HG03469 (cell line): ENCODE measurements at regions not wholly inside any gene's neighbourhood (a gene's known extent, or its start where the extent isn't known, plus 50 kb on each side); places are given as distances from the start of the nearest gene placed in this dataset.

Source experiments
- ATAC-seq: cut with Tn5 transposase; IDR thresholded peaks from one replicate; pipeline ENCODE4 v1.9.1; 2021; ENCODE audit warnings: mild to moderate bottlenecking, moderate library complexity, moderate number of reproducible peaks; ENCODE audit not compliant: unreplicated experiment

DNA sequence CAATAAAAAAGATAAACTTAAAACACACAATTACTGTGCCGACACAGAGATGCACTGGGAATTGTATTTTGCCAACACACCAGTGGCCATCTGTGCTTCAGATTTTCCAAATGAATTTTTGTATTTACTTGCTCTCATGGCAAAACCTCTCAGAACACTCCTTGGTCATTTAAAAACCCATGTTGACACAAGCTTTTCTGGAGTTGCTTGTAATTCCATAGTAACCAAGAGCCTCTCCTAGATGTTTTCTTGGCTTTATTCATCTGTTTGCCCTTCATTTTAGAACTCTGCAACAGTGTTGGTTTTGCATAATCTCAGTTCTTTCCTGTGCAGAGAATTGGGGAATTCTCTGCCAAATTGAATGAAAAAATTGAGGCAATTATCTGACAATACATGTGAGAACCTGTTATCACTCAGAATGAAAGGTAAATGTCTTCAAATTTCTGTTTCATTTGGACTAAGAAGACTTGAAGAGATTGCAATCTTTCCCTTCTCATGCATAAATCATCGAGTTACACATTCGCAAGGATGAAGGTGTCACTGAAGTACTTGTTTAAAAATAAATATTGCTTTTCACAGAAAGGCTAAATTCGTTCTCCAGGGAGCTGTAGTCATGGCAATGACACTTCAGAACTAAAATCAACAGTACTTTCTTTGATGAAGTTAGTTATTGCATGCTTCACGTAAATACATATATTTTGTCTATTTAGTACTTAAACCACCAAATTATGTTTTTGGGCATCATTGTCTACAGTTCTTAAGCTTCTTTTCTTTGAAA lies 301.8 kb upstream of the CTSO start:
- no peak for ATAC-seq

GRCh38 chr4:156252358-156252921 lies 298.8 kb upstream of the CTSO start:
- ATAC-seq, result no peak

DNA sequence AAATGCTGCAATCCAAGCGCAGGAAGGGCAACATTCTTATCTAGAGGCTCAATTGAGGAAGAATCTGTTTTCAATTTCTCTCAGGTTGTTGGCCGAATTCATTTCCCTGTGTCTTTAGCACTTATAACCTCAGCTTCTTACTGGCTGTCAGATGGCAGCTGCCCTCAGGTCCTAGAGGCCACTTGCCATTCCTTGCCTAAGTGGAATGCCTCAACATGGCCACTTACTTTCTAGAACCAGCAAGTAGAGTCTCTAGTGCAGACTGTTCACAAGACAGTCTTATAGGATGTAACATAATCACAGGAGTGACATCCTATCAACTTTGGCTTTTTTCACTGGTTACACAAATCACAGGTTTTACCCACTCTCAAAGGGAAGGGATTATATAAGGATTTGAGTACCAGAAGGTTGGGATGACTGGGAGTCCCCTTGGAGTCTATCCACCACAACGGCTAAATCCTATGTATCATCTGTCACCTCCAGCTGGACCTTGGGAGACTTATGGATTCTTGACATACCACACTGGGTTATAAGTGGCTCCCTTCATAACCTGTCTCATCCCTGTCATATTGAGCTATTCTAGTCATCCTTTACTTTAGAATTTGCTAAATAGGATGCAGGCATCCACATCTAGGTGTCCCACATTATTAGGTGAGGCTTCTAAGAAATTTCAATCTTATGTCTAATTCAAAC lies 297.9 kb upstream of the CTSO start:
- no peak for ATAC-seq

DNA sequence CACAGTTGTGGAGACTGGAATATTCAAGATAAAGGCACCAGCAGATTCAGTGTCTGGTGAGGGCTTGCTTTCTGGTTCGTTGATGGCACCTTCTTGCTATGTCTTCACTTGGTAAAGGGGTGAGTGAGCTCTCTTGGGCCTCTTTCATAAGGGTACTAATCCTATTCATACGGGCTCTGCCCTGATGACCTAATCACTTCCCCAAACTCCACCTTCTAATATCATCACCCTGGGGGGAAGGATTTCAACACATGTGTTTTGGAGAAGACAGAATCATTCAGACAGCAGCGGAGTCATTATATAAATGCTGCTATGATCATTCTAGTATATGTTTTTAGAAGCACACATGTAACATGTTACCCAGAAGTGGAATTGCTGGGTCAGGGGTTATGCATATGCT lies 295.3 kb upstream of the CTSO start:
- no peak for ATAC-seq

DNA sequence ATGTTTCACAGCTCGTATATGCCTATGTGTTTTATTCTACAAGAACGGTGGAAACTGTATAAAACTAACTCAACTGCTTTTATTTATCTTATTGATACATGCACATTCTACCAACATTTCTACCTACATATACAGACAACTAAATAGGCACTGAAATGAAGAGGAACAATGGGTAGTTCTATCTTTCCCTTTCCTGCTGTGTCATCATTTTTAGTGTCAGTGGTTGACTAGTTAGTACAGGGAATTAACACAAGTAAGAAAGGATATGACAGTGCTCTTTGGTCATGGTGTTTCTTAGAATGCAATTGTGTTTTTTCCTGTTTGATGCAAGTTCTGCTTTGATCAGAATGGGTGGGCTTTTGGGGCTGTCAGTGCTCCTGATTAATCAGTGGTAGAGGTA lies 293.8 kb upstream of the CTSO start:
- no peak for ATAC-seq

GRCh38 chr4:156243015-156243414 lies 289.3 kb upstream of the CTSO start:
- ATAC-seq, result no peak

DNA sequence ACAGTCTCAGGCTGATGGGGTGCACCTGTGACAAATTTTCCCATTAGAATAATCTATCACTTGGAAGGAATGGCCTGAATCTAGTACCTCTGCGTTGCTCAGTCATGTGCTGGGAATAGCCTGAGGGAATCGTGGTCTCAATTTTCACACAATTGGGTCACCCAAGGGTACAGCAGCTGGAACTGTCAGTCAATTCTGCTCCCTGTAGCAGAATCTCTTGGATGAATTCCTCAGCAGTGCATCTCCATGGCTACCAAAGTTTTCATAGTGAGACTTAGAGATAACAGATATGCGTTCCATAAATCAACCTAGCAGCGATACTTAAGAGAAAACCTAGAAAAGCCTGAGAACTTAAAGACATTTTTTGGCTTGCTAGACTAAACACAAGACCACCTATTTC lies 288.7 kb upstream of the CTSO start:
- no peak for ATAC-seq

- no peak for ATAC-seq
Measured at GRCh38 chr4:156241896-156242295, 288.2 kb upstream of the CTSO start.

DNA sequence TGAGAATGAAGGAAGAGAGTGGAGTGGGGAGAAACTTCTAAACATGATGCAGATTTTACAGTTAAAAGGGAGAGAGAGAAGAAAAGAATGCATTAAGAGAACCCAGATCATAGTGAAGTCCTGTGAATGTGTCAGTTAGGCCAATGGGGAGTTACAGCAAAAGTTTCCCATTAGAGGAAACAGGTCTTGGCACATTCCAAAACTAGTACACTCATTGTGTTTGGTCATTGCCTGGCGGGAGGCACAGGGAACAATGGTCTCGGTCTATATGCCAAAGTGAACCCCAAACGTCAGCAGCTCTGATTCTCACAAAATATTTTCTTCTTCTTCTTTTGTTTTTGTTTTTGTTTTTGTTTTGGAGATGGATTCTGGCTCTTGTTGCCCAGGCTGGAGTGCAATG lies 284.5 kb upstream of the CTSO start:
- ATAC-seq, result no peak

GRCh38 chr4:156237231-156237630 lies 283.6 kb upstream of the CTSO start:
- ATAC-seq, result no peak

- no peak for ATAC-seq
Measured at GRCh38 chr4:156230176-156230575, 276.5 kb upstream of the CTSO start.

- no peak for ATAC-seq
Measured at GRCh38 chr4:156228676-156229075, 275.0 kb upstream of the CTSO start.

- ATAC-seq, result no peak
Measured at GRCh38 chr4:156227321-156227720, 273.7 kb upstream of the CTSO start.

GRCh38 chr4:156223985-156224384 lies 270.3 kb upstream of the CTSO start:
- no peak for ATAC-seq

GRCh38 chr4:156217236-156217635 lies 263.6 kb upstream of the CTSO start:
- ATAC-seq, result no peak

- ATAC-seq, result peak; percentile 98
Measured at GRCh38 chr4:156201050-156201449, 247.4 kb upstream of the CTSO start.

- ATAC-seq, result no peak
Measured at GRCh38 chr4:156198511-156198910, 244.8 kb upstream of the CTSO start.

- no peak for ATAC-seq
Measured at GRCh38 chr4:156197216-156197615, 243.6 kb upstream of the CTSO start.

GRCh38 chr4:156196722-156197121 lies 243.1 kb upstream of the CTSO start:
- ATAC-seq, result no peak

GRCh38 chr4:156195914-156196313 lies 242.2 kb upstream of the CTSO start:
- peak; percentile 95 for ATAC-seq

DNA sequence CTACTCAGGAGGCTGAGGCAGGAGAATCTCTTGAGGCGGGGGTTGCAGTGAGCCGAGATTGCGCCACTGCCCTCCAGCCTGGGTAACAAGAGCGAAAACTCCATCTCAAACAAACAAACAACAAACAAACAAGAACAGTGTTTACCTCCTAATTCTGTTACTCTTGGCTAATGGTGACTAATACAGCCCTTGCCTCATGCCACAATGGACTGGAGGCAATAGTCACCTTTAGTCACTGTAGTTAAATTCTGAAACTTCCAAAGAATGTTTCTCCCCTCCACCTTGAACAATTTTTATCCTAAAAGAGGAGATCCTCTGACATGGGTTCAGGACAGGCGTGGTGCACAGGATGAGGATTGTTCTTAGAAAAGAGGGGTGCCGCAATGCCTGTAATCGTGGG lies 241.2 kb upstream of the CTSO start:
- no peak for ATAC-seq

- no peak for ATAC-seq
Measured at GRCh38 chr4:156193800-156194199, 240.1 kb upstream of the CTSO start.
